HCT116 (cell line): ENCODE measurements at regions not wholly inside any gene's neighbourhood (a gene's known extent, or its start where the extent isn't known, plus 50 kb on each side); places are given as distances from the start of the nearest gene placed in this dataset.

ENCODE experiments used
- ATF3 ChIP-seq: IDR thresholded peaks from 2 replicates; pipeline ENCODE4 v1.6.1; 2012
- CTCF ChIP-seq, 3 experiments: fragments of 200-600 bp in 1 of 3; sonication (generic) in 1 of 3; IDR thresholded peaks in 2 of 3; conservative IDR thresholded peaks in 1 of 3; 2 replicates each; pipeline ENCODE4 v1.5.1; 2012 to 2017; ENCODE audit warnings: low read depth in 2 of 3, low read length in 2 of 3, antibody characterized with exemption in 1 of 3, borderline replicate concordance in 1 of 3, control low read depth in 1 of 3, mild to moderate bottlenecking in 1 of 3, mixed read lengths in 1 of 3, mixed run types in 1 of 3, moderate library complexity in 1 of 3; ENCODE audit not compliant: insufficient read depth in 1 of 3
- ELF1 ChIP-seq: IDR thresholded peaks from 2 replicates; pipeline ENCODE4 v1.6.1; 2012; ENCODE audit warnings: low read depth, borderline replicate concordance
- EZH2 ChIP-seq: fragments of 200-600 bp; sonication (generic); IDR thresholded peaks from 2 replicates; pipeline ENCODE4 v1.6.1; 2017; ENCODE audit warnings: antibody characterized with exemption, mixed run types
- POLR2A ChIP-seq: IDR thresholded peaks from 2 replicates; pipeline ENCODE4 v1.7.0; 2011; ENCODE audit warnings: borderline replicate concordance; ENCODE audit not compliant: insufficient read depth, insufficient read length; ENCODE audit errors: extremely low read depth
- SP1 ChIP-seq: IDR thresholded peaks from 2 replicates; pipeline ENCODE4 v1.6.1; 2012; ENCODE audit warnings: low read depth
- YY1 ChIP-seq: IDR thresholded peaks from 2 replicates; pipeline ENCODE4 v1.6.1; 2011; ENCODE audit warnings: low read length, low read depth, moderate library complexity, mild to moderate bottlenecking; ENCODE audit not compliant: insufficient replicate concordance; ENCODE audit errors: extremely low read depth

- no peak for TF ChIP-seq CTCF (IDR thresholded peaks at IDR 0.05 in 2 of 3, conservative IDR thresholded peaks at IDR 0.05 in 1 of 3; ENCODE audit: borderline replicate concordance in 1 of 3, insufficient read depth in 1 of 3, low read depth in 2 of 3, low read length in 2 of 3)
- TF ChIP-seq ELF1 = no peak
- no peak for TF ChIP-seq POLR2A
- TF ChIP-seq EZH2 = no peak
- no peak for TF ChIP-seq ATF3
- TF ChIP-seq SP1 = no peak
- TF ChIP-seq YY1 = no peak
These were observed 567.3 kb upstream of the ZNF717 start for GRCh38 chr3:76352511-76353284.
